AG09319 (cell line): ENCODE measurements at regions not wholly inside any gene's neighbourhood (a gene's known extent, or its start where the extent isn't known, plus 50 kb on each side); places are given as distances from the start of the nearest gene placed in this dataset.

Experiments
- DNase-seq: peaks from one replicate; pipeline ENCODE4 v3.0.0-alpha.2; 2010; ENCODE audit warnings: low read depth; ENCODE audit errors: extremely low read depth
- TF ChIP-seq, protein P1 (sequence below): IDR thresholded peaks from 2 replicates; pipeline ENCODE4 v1.5.1; 2011; ENCODE audit warnings: low read depth, mild to moderate bottlenecking, inconsistent platforms, low read length, moderate library complexity

DNA sequence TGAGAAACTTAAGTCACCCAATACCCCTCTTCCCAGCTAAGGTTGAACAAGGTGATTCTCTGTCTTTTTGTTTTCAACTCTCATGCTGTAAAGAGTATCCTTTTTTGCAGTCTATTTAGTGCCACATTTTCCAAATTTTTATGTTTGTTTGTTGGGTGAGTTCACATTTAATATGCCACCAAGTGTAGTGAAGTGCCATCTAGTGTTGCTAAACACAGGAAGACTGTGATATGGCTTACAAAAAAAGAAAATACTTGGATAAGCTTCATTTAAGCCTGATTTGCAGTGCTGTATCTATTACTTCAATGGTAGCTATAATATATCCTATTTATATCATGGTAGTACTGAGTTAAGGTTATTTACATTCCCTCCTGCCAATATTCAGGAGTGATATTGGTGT, 319.2 kb upstream of the CHORDC1 start:
- DNase-seq: no peak
- TF ChIP-seq, protein P1, sequence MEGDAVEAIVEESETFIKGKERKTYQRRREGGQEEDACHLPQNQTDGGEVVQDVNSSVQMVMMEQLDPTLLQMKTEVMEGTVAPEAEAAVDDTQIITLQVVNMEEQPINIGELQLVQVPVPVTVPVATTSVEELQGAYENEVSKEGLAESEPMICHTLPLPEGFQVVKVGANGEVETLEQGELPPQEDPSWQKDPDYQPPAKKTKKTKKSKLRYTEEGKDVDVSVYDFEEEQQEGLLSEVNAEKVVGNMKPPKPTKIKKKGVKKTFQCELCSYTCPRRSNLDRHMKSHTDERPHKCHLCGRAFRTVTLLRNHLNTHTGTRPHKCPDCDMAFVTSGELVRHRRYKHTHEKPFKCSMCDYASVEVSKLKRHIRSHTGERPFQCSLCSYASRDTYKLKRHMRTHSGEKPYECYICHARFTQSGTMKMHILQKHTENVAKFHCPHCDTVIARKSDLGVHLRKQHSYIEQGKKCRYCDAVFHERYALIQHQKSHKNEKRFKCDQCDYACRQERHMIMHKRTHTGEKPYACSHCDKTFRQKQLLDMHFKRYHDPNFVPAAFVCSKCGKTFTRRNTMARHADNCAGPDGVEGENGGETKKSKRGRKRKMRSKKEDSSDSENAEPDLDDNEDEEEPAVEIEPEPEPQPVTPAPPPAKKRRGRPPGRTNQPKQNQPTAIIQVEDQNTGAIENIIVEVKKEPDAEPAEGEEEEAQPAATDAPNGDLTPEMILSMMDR: no peak

DNA sequence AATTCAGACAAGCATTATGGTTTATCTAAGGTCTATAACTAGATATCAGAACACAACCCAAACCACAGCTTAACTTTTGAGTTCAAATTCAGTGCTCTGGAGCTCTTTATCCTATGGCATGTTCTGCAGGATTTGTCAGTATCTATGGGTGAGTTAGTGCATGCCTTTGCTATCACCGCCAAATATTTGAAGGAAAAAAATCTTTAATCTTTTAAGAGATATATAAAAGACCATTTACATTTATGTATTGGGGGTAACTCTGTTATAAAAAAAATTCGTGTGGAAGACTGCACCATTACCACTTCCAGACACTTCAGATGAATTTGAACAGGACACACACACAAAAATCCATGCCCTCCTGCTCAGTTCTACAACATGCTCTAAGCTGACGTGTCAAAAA, 313.5 kb upstream of the CHORDC1 start:
- DNase-seq: no peak
- TF ChIP-seq, protein P1: no peak

DNA sequence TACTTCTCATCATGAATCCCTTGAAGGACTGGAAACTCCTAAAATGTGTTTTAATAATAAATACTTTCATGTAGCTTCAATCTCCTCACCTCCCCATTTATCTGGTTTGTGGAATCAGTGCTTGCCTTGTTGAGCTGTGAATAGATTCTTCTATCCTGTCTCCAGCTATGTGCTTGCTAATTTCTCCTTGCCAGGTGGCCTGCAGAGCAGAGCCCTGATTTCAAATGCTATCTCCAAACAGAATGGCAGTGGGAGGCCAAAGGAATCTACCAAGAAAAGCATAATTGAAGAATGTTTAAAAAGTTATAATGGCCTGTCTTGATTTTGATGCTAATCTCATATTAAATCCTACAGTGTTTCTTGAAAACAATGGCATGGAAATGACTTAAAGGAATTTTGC, 309.3 kb upstream of the CHORDC1 start:
- TF ChIP-seq, protein P1: no peak
- DNase-seq: no peak

DNA sequence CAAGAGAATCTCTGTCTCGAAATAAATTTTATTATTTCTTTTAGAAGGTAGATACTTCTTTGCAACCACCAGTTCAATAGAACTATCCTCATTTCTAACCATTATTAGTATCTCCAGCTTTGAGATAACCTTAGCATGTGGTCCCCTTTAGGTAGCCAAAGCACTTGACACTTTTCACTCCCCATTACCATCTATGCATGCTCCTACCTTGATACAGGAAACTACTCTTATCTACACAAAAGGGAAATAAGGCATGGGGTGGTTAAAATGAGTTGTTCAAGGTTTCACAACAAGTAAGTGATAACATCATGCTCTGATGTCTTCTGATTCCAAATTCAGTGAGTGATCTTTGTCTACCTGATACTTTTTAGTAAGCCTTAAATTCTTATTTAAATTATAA, 308.2 kb upstream of the CHORDC1 start:
- DNase-seq: no peak
- TF ChIP-seq, protein P1: no peak

DNA sequence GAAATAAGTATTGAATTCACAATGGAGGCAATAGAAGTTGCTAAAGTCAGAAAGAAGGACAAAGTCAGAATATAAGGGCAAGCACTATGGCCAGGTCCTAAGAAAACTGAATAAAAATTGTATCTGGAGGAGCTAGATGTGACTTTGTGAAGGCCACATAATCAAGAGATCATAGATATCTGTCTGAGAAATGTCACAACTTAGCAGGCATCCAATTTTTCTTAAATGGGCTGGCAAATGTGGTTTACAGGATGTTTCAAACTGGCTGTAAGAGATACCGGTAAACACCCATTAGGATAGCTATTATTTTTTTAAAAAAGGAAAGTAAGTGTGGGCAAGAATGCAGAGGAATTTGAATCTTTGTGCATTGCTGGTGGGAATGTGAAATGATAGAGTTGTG, 303.1 kb upstream of the CHORDC1 start:
- TF ChIP-seq, protein P1: no peak
- DNase-seq: no peak

DNA sequence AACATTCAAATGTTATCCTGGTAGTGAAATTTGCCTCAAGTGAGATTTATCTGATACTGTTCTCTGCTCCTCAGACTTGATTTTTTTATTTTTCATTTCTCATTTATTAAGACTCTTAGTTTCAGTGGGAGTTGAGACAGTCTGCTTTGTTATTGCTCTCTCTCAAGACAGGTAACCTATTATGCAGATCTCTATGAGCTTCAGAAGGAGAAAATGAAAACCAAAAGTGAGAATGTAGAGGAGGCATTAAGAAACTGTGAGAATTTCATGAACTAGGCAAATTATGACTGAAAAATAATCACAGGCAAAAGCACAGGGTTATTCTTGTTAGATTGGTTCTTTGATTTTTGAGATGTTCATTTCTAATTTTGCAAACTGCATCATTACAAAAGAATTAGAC, 290.0 kb upstream of the CHORDC1 start:
- DNase-seq: no peak
- TF ChIP-seq, protein P1: no peak

GRCh38 chr11:90510839-90511238, 288.0 kb upstream of the CHORDC1 start:
- DNase-seq: no peak

More at GRCh38 chr11:90510839-90511238, 288.0 kb upstream of the CHORDC1 start:
- TF ChIP-seq, protein P1: no peak
